H9 (cell line): ENCODE measurements at regions not wholly inside any gene's neighbourhood (a gene's known extent, or its start where the extent isn't known, plus 50 kb on each side); places are given as distances from the start of the nearest gene placed in this dataset.

Experiments used
- DNase-seq: peaks from one replicate; pipeline ENCODE4 v3.0.0-alpha.2; 2017
- H2AFZ ChIP-seq: one replicate; pipeline ENCODE4 v1.6.1; 2013; ENCODE audit warnings: mild to moderate bottlenecking, low read length, control low read depth, moderate library complexity
- H2AK5ac ChIP-seq: 2 replicates; pipeline ENCODE4 v1.6.1; 2013; ENCODE audit warnings: low read length, control low read depth, mixed read lengths; ENCODE audit not compliant: insufficient read length
- H2BK120ac ChIP-seq: one replicate; pipeline ENCODE4 v1.6.1; 2013; ENCODE audit warnings: low read depth, mild to moderate bottlenecking, low read length, control low read depth, inconsistent platforms; ENCODE audit not compliant: poor library complexity, severe bottlenecking
- H2BK12ac ChIP-seq: 2 replicates; pipeline ENCODE4 v1.6.1; 2013; ENCODE audit warnings: low read length, control low read depth, mixed read lengths, low read depth; ENCODE audit not compliant: insufficient read length
- H2BK15ac ChIP-seq: 2 replicates; pipeline ENCODE4 v1.6.1; 2013; ENCODE audit warnings: low read depth, low read length, control low read depth
- H2BK20ac ChIP-seq: one replicate; pipeline ENCODE4 v1.6.1; 2013; ENCODE audit warnings: low read depth, mild to moderate bottlenecking, low read length, control low read depth, inconsistent platforms; ENCODE audit not compliant: poor library complexity, severe bottlenecking
- H2BK5ac ChIP-seq: 2 replicates; pipeline ENCODE4 v1.6.1; 2013; ENCODE audit warnings: low read length, control low read depth, mixed read lengths; ENCODE audit not compliant: insufficient read length
- H3K14ac ChIP-seq: 2 replicates; pipeline ENCODE4 v1.6.1; 2013; ENCODE audit warnings: low read length, control low read depth; ENCODE audit not compliant: insufficient read depth
- H3K18ac ChIP-seq: 2 replicates; pipeline ENCODE4 v1.6.1; 2013; ENCODE audit warnings: low read depth, mild to moderate bottlenecking, mixed read lengths, low read length, control low read depth; ENCODE audit not compliant: insufficient read length
- H3K23ac ChIP-seq: 2 replicates; pipeline ENCODE4 v1.6.1; 2013; ENCODE audit warnings: low read length, control low read depth, mixed read lengths, low read depth; ENCODE audit not compliant: insufficient read length
- H3K23me2 ChIP-seq: 2 replicates; pipeline ENCODE4 v1.6.1; 2013; ENCODE audit warnings: low read depth, mild to moderate bottlenecking, mixed read lengths, low read length, control low read depth; ENCODE audit not compliant: insufficient read length, poor library complexity, severe bottlenecking
- H3K27ac ChIP-seq: 2 replicates; pipeline ENCODE4 v1.5.1; 2013; ENCODE audit warnings: low read length, control low read depth, mixed read lengths, low read depth; ENCODE audit not compliant: insufficient read length
- H3K27me3 ChIP-seq: 2 replicates; pipeline ENCODE4 v1.6.1; 2013; ENCODE audit warnings: low read length, control low read depth, inconsistent platforms; ENCODE audit not compliant: insufficient read depth
- H3K4ac ChIP-seq: 2 replicates; pipeline ENCODE4 v1.6.1; 2013; ENCODE audit warnings: low read depth, mild to moderate bottlenecking, control low read depth, inconsistent platforms, low read length, moderate library complexity
- H3K4me1 ChIP-seq: 2 replicates; pipeline ENCODE4 v1.6.1; 2013; ENCODE audit warnings: low read length, control low read depth, inconsistent platforms; ENCODE audit not compliant: insufficient read depth
- H3K4me2 ChIP-seq: 2 replicates; pipeline ENCODE4 v1.6.1; 2013; ENCODE audit warnings: low read length, control low read depth, mixed read lengths; ENCODE audit not compliant: insufficient read length, insufficient read depth
- H3K56ac ChIP-seq: 2 replicates; pipeline ENCODE4 v1.6.1; 2013; ENCODE audit warnings: low read depth, mild to moderate bottlenecking, mixed read lengths, low read length, control low read depth; ENCODE audit not compliant: insufficient read length
- H3K79me1 ChIP-seq: 2 replicates; pipeline ENCODE4 v1.6.1; 2013; ENCODE audit warnings: low read depth, mild to moderate bottlenecking, moderate library complexity, low read length, control low read depth, inconsistent platforms; ENCODE audit not compliant: insufficient read depth, poor library complexity, severe bottlenecking
- H3K79me2 ChIP-seq: 2 replicates; pipeline ENCODE4 v1.6.1; 2013; ENCODE audit warnings: low read length, control low read depth, inconsistent platforms; ENCODE audit not compliant: insufficient read depth
- H3K9ac ChIP-seq: 2 replicates; pipeline ENCODE4 v1.6.1; 2013; ENCODE audit warnings: low read length, control low read depth, mixed read lengths; ENCODE audit not compliant: insufficient read length; ENCODE audit errors: extremely low read depth
- H3K9me3 ChIP-seq: one replicate; pipeline ENCODE4 v1.6.1; 2013; ENCODE audit warnings: low read depth, low read length, inconsistent platforms; ENCODE audit not compliant: control insufficient read depth
- H3T11ph ChIP-seq: one replicate; pipeline ENCODE4 v1.6.1; 2013; ENCODE audit warnings: mild to moderate bottlenecking, low read length, control low read depth, inconsistent platforms
- H4K20me1 ChIP-seq: one replicate; pipeline ENCODE4 v1.6.1; 2013; ENCODE audit not compliant: control insufficient read depth, insufficient read length, insufficient read depth
- H4K5ac ChIP-seq: 2 replicates; pipeline ENCODE4 v1.6.1; 2013; ENCODE audit warnings: low read depth, mild to moderate bottlenecking, mixed read lengths, low read length, control low read depth; ENCODE audit not compliant: insufficient read length
- H4K8ac ChIP-seq: replicated peaks from 2 replicates; pipeline ENCODE4 v1.6.1; 2013; ENCODE audit warnings: low read length, control low read depth, mixed read lengths, low read depth; ENCODE audit not compliant: insufficient read length
- H4K91ac ChIP-seq: 2 replicates; pipeline ENCODE4 v1.6.1; 2013; ENCODE audit warnings: low read depth, mild to moderate bottlenecking, moderate library complexity, mixed read lengths, low read length, control low read depth; ENCODE audit not compliant: insufficient read length
- H3K27ac Mint-ChIP-seq, 3 experiments: 2 replicates in 2 of 3; 3 replicates in 1 of 3; pipeline ENCODE4 v1.8.0; 2020 to 2021; ENCODE audit warnings: mixed read lengths in 3 of 3, mild to moderate bottlenecking in 1 of 3, moderate library complexity in 1 of 3
- H3K27me3 Mint-ChIP-seq: 2 replicates; pipeline ENCODE4 v1.8.0; 2021; ENCODE audit warnings: low read depth, mild to moderate bottlenecking, moderate library complexity, mixed read lengths
- H3K36me3 Mint-ChIP-seq, 3 experiments: 2 replicates in 2 of 3; 3 replicates in 1 of 3; pipeline ENCODE4 v1.8.0; 2020 to 2021; ENCODE audit warnings: low read depth in 3 of 3, mixed read lengths in 3 of 3; ENCODE audit not compliant: insufficient read depth in 1 of 3
- H3K4me1 Mint-ChIP-seq, 2 experiments: 2 replicates each; pipeline ENCODE4 v1.8.0; 2020; ENCODE audit warnings: mixed read lengths in 2 of 2
- H3K4me3 Mint-ChIP-seq, 2 experiments: 2 replicates in 1 of 2; 3 replicates in 1 of 2; pipeline ENCODE4 v1.8.0; 2020 to 2021; ENCODE audit warnings: mild to moderate bottlenecking in 2 of 2, mixed read lengths in 2 of 2, moderate library complexity in 1 of 2
- H3K9me3 Mint-ChIP-seq, 2 experiments: 2 replicates in 1 of 2; 3 replicates in 1 of 2; pipeline ENCODE4 v1.8.0; 2020; ENCODE audit warnings: mild to moderate bottlenecking in 2 of 2, mixed read lengths in 2 of 2, moderate library complexity in 1 of 2
- CTCF ChIP-seq: fragments of 200-600 bp; sonication (generic); conservative IDR thresholded peaks from 3 replicates; pipeline ENCODE4 v1.8.0; 2021; ENCODE audit warnings: antibody characterized with exemption, mild to moderate bottlenecking
- WGBS: extraction: QIAGEN DNeasy Blood & Tissue Kit; methylation state at CpG from one replicate; pipeline ENCODE4 v1.1.7; 2013; ENCODE audit warnings: missing lambda C conversion rate, low lambda C conversion rate, mixed read lengths; ENCODE audit not compliant: insufficient read length; ENCODE audit errors: extremely low coverage; 5-methylcytosine and 5-hydroxymethylcytosine counted together

- no peak overlapping the region for H3K4me2 ChIP-seq
- H3K4ac ChIP-seq: no peak overlapping the region
- H4K8ac ChIP-seq: no peak overlapping the region
- Mint-ChIP-seq H3K9me3 (no peaks in the 10 kb centered on the region), H3K4me3 (peak overlapping the region in 1 of 2 experiments; percentile 18; a peak in 1 of 5 replicates), H3K27ac (no peak overlapping the region), H3K4me1 (peaks cover 4 to 39% of the 10 kb centered on the region in 2 experiments; a peak in 3 of 4 replicates), H3K27me3 (peaks cover 4% of the 10 kb centered on the region; the same call in 1 of the 2 replicates), H3K36me3 (peaks cover 0 to 2% (median 0%) of the 10 kb centered on the region in 3 experiments; a peak in 1 of 7 replicates)
- DNase-seq: no peak
- H3K79me1 ChIP-seq: no peaks in the 10 kb centered on the region
- H2BK15ac ChIP-seq: no peak overlapping the region
- no peaks in the 10 kb centered on the region for H3K23me2 ChIP-seq
- no peaks in the 10 kb centered on the region for H3K79me2 ChIP-seq
- no peak overlapping the region for H2AK5ac ChIP-seq
- H3K9me3 ChIP-seq: no peaks in the 10 kb centered on the region
- WGBS: no CpG with 5 or more reads among the region's 3 CpGs
- H4K91ac ChIP-seq: no peak overlapping the region
- H4K5ac ChIP-seq: no peak overlapping the region
- H2AFZ ChIP-seq: no peak overlapping the region
- no peaks in the 10 kb centered on the region for H4K20me1 ChIP-seq
- TF ChIP-seq CTCF: no peak
- H3K27me3 ChIP-seq: no peaks in the 10 kb centered on the region
- H3K27ac ChIP-seq: no peak overlapping the region
- H3K18ac ChIP-seq: no peak overlapping the region
- H3T11ph ChIP-seq: no peak overlapping the region
- H3K4me1 ChIP-seq: no peaks in the 10 kb centered on the region
- no peak overlapping the region for H2BK12ac ChIP-seq
- no peak overlapping the region for H2BK120ac ChIP-seq
- H3K9ac ChIP-seq: no peak overlapping the region
- no peak overlapping the region for H3K23ac ChIP-seq
- H2BK5ac ChIP-seq: no peak overlapping the region
- no peak overlapping the region for H3K14ac ChIP-seq
- no peak overlapping the region for H3K56ac ChIP-seq
- no peak overlapping the region for H2BK20ac ChIP-seq
These were observed 84.8 kb upstream of the NEURL1B start for GRCh38 chr5:172556262-172556661.
